CD4-positive, alpha-beta memory T cell (primary cell): ENCODE measurements at regions not wholly inside any gene's neighbourhood (a gene's known extent, or its start where the extent isn't known, plus 50 kb on each side); places are given as distances from the start of the nearest gene placed in this dataset.

ENCODE experiments used
- CTCF ChIA-PET: fragments of 350-600 bp; sonication (Branson Sonifier 250); formaldehyde crosslinking; loops from one replicate; lab custom pipeline; 2021; ENCODE audit warnings: inconsistent platforms; ENCODE audit not compliant: partially characterized antibody; lab: Charles Lee
- POLR2A ChIA-PET: fragments of 350-600 bp; sonication (Branson Sonifier 250); formaldehyde crosslinking; loops from one replicate; lab custom pipeline; 2021; ENCODE audit not compliant: partially characterized antibody; lab: Charles Lee
- DNase-seq, 5 donors: peaks; one replicate each; pipeline versions ENCODE4 v3.0.0 to v3.0.0-alpha.2; 2020 to 2022; ENCODE audit warnings: mixed read lengths in 1 of 5
- H3K27ac ChIP-seq: one replicate; pipeline ENCODE4 v1.7.0; 2013; ENCODE audit warnings: low read depth, low read length
- H3K27me3 ChIP-seq: 2 replicates; pipeline ENCODE4 v1.7.0; 2013; ENCODE audit warnings: mild to moderate bottlenecking, low read length, moderate library complexity; ENCODE audit not compliant: insufficient read depth
- H3K36me3 ChIP-seq: 2 replicates; pipeline ENCODE4 v1.7.0; 2013; ENCODE audit warnings: mild to moderate bottlenecking, low read length, moderate library complexity; ENCODE audit not compliant: insufficient read depth
- H3K4me1 ChIP-seq: 2 replicates; pipeline ENCODE4 v1.7.0; 2013; ENCODE audit warnings: mild to moderate bottlenecking, low read length, moderate library complexity; ENCODE audit not compliant: insufficient read depth
- H3K4me3 ChIP-seq, 2 donors: one replicate each; pipeline ENCODE4 v1.7.0; 2013; ENCODE audit warnings: low read length in 2 of 2, mild to moderate bottlenecking in 1 of 2
- H3K9me3 ChIP-seq, 2 donors: one replicate each; pipeline ENCODE4 v1.7.0; 2013; ENCODE audit warnings: low read length in 2 of 2, control low read depth in 1 of 2; ENCODE audit not compliant: control insufficient read depth in 1 of 2
- H3K27ac Mint-ChIP-seq, 7 donors: one replicate each; pipeline ENCODE4 v1.8.0; 2020 to 2021; ENCODE audit warnings: mixed read lengths in 7 of 7, mild to moderate bottlenecking in 6 of 7, inconsistent platforms in 3 of 7, moderate library complexity in 3 of 7
- H3K27me3 Mint-ChIP-seq, 2 donors: one replicate each; pipeline ENCODE4 v1.8.0; 2020 to 2021; ENCODE audit warnings: mixed read lengths in 2 of 2
- H3K36me3 Mint-ChIP-seq, 2 donors: one replicate each; pipeline ENCODE4 v1.8.0; 2020 to 2021; ENCODE audit warnings: mixed read lengths in 2 of 2, inconsistent platforms in 1 of 2, mild to moderate bottlenecking in 1 of 2
- H3K4me1 Mint-ChIP-seq, 4 donors: one replicate each; pipeline ENCODE4 v1.8.0; 2020 to 2021; ENCODE audit warnings: mixed read lengths in 4 of 4, mild to moderate bottlenecking in 1 of 4
- H3K4me3 Mint-ChIP-seq, 8 donors: one replicate each; pipeline ENCODE4 v1.8.0; 2020 to 2021; ENCODE audit warnings: mixed read lengths in 8 of 8, mild to moderate bottlenecking in 7 of 8, moderate library complexity in 6 of 8, inconsistent platforms in 3 of 8
- H3K9me3 Mint-ChIP-seq, 8 donors: one replicate each; pipeline ENCODE4 v1.8.0; 2020 to 2021; ENCODE audit warnings: mixed read lengths in 8 of 8, mild to moderate bottlenecking in 5 of 8, inconsistent platforms in 3 of 8, moderate library complexity in 1 of 8
- intact Hi-C: fragments of 100-400 bp; cut with micrococcal nuclease; formaldehyde crosslinking; loops from one replicate; pipeline ENCODE4 v1.15.1; 2023

GRCh38 chr6:139498715-139499114 is 124.3 kb upstream of the CITED2 start:
- no peaks in the 10 kb centered on the region for H3K9me3 Mint-ChIP-seq
- H3K4me1 Mint-ChIP-seq, result no peaks in the 10 kb centered on the region
- H3K27me3 Mint-ChIP-seq, result no peaks in the 10 kb centered on the region
- Histone ChIP-seq H3K27ac (no peak overlapping the region), H3K36me3 (no peaks in the 10 kb centered on the region), H3K4me3 (no peak overlapping the region), H3K9me3 (no peaks in the 10 kb centered on the region), H3K4me1 (no peaks in the 10 kb centered on the region), H3K27me3 (no peaks in the 10 kb centered on the region)
- H3K36me3 Mint-ChIP-seq, result no peaks in the 10 kb centered on the region
- ChIA-PET CTCF (no interaction called here), POLR2A (no interaction called here)
- intact Hi-C loops, result no loop called here
- DNase-seq, result no peak
- no peak overlapping the region for H3K4me3 Mint-ChIP-seq
- H3K27ac Mint-ChIP-seq, result no peak overlapping the region

GRCh38 chr6:139497345-139497961 is 123.0 kb upstream of the CITED2 start:
- peaks cover 0 to under 1% (median 0%) of the 10 kb centered on the region in 8 donors for H3K9me3 Mint-ChIP-seq
- no peak overlapping the region for H3K4me3 Mint-ChIP-seq
- Histone ChIP-seq H3K27ac (no peak overlapping the region), H3K4me3 (no peak overlapping the region), H3K27me3 (no peaks in the 10 kb centered on the region), H3K4me1 (no peaks in the 10 kb centered on the region), H3K9me3 (no peaks in the 10 kb centered on the region), H3K36me3 (no peaks in the 10 kb centered on the region)
- intact Hi-C loops, result no loop called here
- no peaks in the 10 kb centered on the region for H3K36me3 Mint-ChIP-seq
- no peaks in the 10 kb centered on the region for H3K4me1 Mint-ChIP-seq
- DNase-seq, result no peak
- no peak overlapping the region for H3K27ac Mint-ChIP-seq
- ChIA-PET POLR2A (no interaction called here), CTCF (no interaction called here)
- no peaks in the 10 kb centered on the region for H3K27me3 Mint-ChIP-seq

- Mint-ChIP-seq H3K27ac (no peak overlapping the region), H3K9me3 (peaks cover 0 to 2% (median 0%) of the 10 kb centered on the region in 8 donors)
- CTCF ChIA-PET, result interaction anchor here (0.5 kb wide), 1 partner anchor 78 kb away, joined by 3 read pairs; no protein-coding TSS in a partner anchor
Observed at GRCh38 chr6:139496654-139497344, 122.4 kb upstream of the CITED2 start.

GRCh38 chr6:139494376-139494990 is 120.0 kb upstream of the CITED2 start:
- Histone ChIP-seq H3K27me3 (no peaks in the 10 kb centered on the region), H3K4me1 (peaks cover 10% of the 10 kb centered on the region), H3K4me3 (no peak overlapping the region), H3K36me3 (no peaks in the 10 kb centered on the region), H3K9me3 (no peaks in the 10 kb centered on the region), H3K27ac (no peak overlapping the region)
- no peak for DNase-seq
- Mint-ChIP-seq H3K27me3 (no peaks in the 10 kb centered on the region), H3K27ac (no peak overlapping the region), H3K9me3 (peaks cover 0 to 2% (median 0%) of the 10 kb centered on the region in 8 donors), H3K4me3 (no peak overlapping the region), H3K4me1 (peaks cover 6 to 14% (median 8%) of the 10 kb centered on the region in 4 donors), H3K36me3 (no peaks in the 10 kb centered on the region)
- intact Hi-C loops, result no loop called here
- CTCF ChIA-PET, result no interaction called here
- POLR2A ChIA-PET, result no interaction called here

More at GRCh38 chr6:139496654-139497344, 122.4 kb upstream of the CITED2 start:
- Histone ChIP-seq H3K36me3 (no peaks in the 10 kb centered on the region), H3K4me3 (no peak overlapping the region), H3K9me3 (no peaks in the 10 kb centered on the region), H3K4me1 (no peaks in the 10 kb centered on the region), H3K27ac (no peak overlapping the region), H3K27me3 (no peaks in the 10 kb centered on the region)
- POLR2A ChIA-PET, result no interaction called here
- Mint-ChIP-seq H3K4me3 (no peak overlapping the region), H3K27me3 (no peaks in the 10 kb centered on the region), H3K4me1 (no peaks in the 10 kb centered on the region), H3K36me3 (no peaks in the 10 kb centered on the region)
- intact Hi-C loops, result no loop called here
- no peak for DNase-seq

GRCh38 chr6:139490482-139490881 is 116.0 kb upstream of the CITED2 start:
- intact Hi-C loops, result no loop called here
- ChIA-PET POLR2A (interaction anchor here (1.0 to 2.1 kb wide), 2 partner anchors 41 to 116 kb away, joined by 4 to 11 read pairs; partner anchors contain the start of gene CITED2), CTCF (interaction anchor here (1.2 kb wide), 1 partner anchor 115 kb away, joined by 3 read pairs; the partner anchor contains the start of gene CITED2)
- Histone ChIP-seq H3K36me3 (no peaks in the 10 kb centered on the region), H3K27ac (no peak overlapping the region), H3K9me3 (no peaks in the 10 kb centered on the region), H3K27me3 (no peaks in the 10 kb centered on the region), H3K4me1 (peaks cover 10% of the 10 kb centered on the region), H3K4me3 (no peak overlapping the region)
- peaks cover 6 to 14% (median 8%) of the 10 kb centered on the region in 4 donors for H3K4me1 Mint-ChIP-seq
- no peaks in the 10 kb centered on the region for H3K27me3 Mint-ChIP-seq
- H3K36me3 Mint-ChIP-seq, result no peaks in the 10 kb centered on the region
- H3K27ac Mint-ChIP-seq, result peak overlapping the region in 5 of 7 donors; percentile 14 to 70 (median 28)
- peak; percentile 34 to 55 (median 39) for DNase-seq
- peak overlapping the region in 4 of 8 donors; percentile 1 to 37 (median 16) for H3K4me3 Mint-ChIP-seq
- peaks cover 0 to 2% (median 0%) of the 10 kb centered on the region in 8 donors for H3K9me3 Mint-ChIP-seq

GRCh38 chr6:139486476-139486799 is 112.0 kb upstream of the CITED2 start:
- peaks cover 6 to 14% (median 8%) of the 10 kb centered on the region in 4 donors for H3K4me1 Mint-ChIP-seq
- H3K27me3 ChIP-seq, result no peaks in the 10 kb centered on the region
- peaks cover 10% of the 10 kb centered on the region for H3K4me1 ChIP-seq
- intact Hi-C loops, result no loop called here
- H3K27me3 Mint-ChIP-seq, result peaks cover 2 to 3% of the 10 kb centered on the region in 2 donors
- peak overlapping the region in 1 of 7 donors; percentile 17 for H3K27ac Mint-ChIP-seq
- DNase-seq, result no peak
- POLR2A ChIA-PET, result no interaction called here
- CTCF ChIA-PET, result no interaction called here
- H3K36me3 Mint-ChIP-seq, result no peaks in the 10 kb centered on the region
- peaks cover 0 to 1% (median 0%) of the 10 kb centered on the region in 8 donors for H3K9me3 Mint-ChIP-seq
- H3K36me3 ChIP-seq, result no peaks in the 10 kb centered on the region
- H3K9me3 ChIP-seq, result no peaks in the 10 kb centered on the region
- no peak overlapping the region for H3K4me3 Mint-ChIP-seq
- no peak overlapping the region for H3K4me3 ChIP-seq
- no peak overlapping the region for H3K27ac ChIP-seq
